Fibroblast of villous mesenchyme (primary cell): ENCODE measurements at regions not wholly inside any gene's neighbourhood (a gene's known extent, or its start where the extent isn't known, plus 50 kb on each side); places are given as distances from the start of the nearest gene placed in this dataset.

ENCODE experiments used
- DNase-seq: peaks from one replicate; pipeline ENCODE4 v3.0.0-alpha.2; 2010; ENCODE audit warnings: low read depth
- H3K4me3 ChIP-seq: 2 replicates; pipeline ENCODE4 v1.5.1; 2011; ENCODE audit warnings: low read depth, mild to moderate bottlenecking, low read length
- TF ChIP-seq, protein P1 (sequence below): IDR thresholded peaks from 2 replicates; pipeline ENCODE4 v1.5.1; 2012; ENCODE audit warnings: low read depth, mild to moderate bottlenecking, low read length; ENCODE audit not compliant: insufficient read depth

DNA sequence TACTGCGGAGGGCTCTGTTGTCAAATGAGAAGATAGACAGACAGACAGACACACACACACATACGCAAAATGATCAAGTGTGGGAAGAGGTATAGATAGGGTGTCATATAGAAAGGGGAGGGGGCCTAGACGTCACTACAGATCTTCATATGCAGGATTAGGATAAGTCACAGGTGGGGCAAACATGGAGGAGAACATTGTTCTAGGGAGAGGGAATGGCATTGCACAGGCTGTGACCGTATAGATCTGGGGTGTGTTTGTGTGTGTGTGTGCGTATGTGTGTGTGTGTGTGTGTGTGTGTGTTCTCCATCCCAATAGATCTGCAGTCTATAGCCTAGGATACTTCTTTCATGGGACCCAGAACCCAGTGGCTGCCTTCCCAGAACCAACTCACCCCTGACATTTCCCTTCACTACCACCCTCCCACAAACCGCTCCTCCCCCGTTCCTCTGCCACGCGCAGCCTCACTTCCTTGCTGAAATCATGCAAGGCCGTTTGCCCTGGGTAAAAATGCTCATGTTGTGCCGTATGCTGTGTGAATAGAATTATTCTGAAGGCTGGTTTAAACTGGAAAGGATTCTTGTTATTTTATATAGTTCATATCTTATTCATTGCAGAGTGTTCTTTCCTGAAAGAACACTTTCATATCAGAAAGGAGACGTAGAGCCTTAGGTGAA lies 50.5 kb upstream of the CCL1 start:
- TF ChIP-seq, protein P1, sequence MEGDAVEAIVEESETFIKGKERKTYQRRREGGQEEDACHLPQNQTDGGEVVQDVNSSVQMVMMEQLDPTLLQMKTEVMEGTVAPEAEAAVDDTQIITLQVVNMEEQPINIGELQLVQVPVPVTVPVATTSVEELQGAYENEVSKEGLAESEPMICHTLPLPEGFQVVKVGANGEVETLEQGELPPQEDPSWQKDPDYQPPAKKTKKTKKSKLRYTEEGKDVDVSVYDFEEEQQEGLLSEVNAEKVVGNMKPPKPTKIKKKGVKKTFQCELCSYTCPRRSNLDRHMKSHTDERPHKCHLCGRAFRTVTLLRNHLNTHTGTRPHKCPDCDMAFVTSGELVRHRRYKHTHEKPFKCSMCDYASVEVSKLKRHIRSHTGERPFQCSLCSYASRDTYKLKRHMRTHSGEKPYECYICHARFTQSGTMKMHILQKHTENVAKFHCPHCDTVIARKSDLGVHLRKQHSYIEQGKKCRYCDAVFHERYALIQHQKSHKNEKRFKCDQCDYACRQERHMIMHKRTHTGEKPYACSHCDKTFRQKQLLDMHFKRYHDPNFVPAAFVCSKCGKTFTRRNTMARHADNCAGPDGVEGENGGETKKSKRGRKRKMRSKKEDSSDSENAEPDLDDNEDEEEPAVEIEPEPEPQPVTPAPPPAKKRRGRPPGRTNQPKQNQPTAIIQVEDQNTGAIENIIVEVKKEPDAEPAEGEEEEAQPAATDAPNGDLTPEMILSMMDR, result no peak
- no peak for DNase-seq
- H3K4me3 ChIP-seq, result no peak overlapping the region

DNA sequence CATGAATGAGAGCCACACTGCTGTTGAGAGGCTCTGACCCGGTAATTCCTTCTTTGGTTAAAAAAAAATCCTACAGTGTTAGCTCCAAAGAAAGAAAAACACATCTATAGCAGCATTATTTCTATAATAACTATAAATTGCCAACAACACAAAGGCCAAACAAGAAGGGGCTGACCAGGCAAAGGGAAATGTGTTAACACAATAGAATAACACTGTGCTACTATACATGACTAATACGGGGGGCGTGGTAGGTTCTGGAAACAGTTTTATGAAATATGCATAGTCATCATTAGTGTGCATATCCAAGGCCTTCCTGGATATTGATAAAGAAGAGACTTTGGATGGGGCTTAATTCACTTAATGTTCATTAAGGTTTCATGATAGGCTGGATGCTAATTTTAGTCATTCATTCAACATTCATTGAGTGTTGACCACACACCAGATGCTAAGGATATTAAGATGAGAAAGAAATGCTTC lies 50.0 kb upstream of the CCL1 start:
- H3K4me3 ChIP-seq, result no peak overlapping the region
- TF ChIP-seq, protein P1, result no peak
- DNase-seq, result peak; percentile 2
